NCI-H446 (cell line): ENCODE measurements at regions not wholly inside any gene's neighbourhood (a gene's known extent, or its start where the extent isn't known, plus 50 kb on each side); places are given as distances from the start of the nearest gene placed in this dataset.

Experiments used
- DNase-seq, 2 experiments: peaks; one replicate each; lab custom pipeline; 2025; lab: John Stamatoyannopoulos, UW

DNA sequence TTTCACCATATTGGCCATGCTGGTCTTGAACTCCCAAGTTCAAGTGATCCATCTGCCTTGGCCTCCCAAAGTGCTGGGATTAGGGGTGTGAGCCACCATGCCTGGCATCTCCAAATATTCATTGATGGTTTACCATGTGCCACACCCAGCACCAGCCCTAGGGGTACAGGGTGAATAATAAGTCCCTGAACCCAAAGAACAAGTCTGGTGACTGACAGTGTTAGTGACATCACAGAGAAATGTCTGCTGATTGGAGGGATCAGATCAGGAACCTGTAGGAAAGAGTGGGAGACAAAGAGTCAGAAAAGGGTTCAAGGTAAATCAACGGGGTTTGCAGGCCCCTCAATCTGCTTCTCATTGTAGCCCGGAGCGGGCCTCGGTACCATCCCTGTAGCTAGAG, 118.4 kb upstream of the NABP1 start:
- DNase-seq, result no peak

DNA sequence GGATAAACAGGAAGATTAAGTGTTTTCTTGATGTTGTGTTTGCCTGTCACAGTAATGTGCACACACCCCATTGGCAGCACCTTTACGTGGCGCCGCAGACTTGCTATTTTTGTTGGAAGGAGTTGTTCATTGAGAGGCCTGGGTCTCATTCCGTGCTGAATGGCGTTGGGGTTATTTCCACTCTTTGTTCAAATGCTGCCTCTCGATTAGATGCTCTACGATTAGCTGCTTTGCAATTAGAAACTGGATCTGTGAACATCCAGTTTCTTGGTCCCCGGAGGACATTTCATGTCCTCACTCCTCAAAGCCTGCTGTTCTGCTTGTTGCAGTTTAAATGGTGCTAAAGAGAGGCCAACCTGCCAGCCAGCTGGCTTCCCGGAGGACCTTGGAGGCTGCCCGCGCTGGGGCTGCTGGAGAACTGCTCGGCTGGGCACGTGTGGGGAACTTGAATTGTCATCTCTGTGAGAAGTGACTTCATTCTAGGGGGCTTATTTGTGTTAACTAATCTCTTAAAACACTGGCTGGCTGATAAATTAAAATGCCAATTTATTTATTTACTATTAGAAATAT, 117.4 kb upstream of the NABP1 start:
- DNase-seq, result peak in 1 of 2 experiments; percentile 35

DNA sequence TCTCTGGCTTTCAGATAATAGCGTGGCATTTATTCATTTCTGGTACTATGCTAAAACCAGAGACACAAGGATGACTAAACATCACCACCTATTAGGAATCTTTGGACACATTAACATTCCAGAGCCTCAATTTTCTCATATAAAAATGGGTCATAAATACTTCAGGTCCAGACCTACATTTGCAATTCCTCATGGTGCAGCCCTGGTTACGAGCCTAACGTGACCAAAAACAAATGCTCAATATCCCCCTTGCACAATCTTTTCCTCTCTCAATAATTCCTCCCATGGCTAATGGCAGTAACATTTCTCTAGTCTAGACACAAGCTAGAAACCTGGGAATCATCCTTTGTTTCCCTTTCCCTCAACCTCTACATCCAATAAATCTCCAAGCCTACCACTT, 112.8 kb upstream of the NABP1 start:
- DNase-seq, result no peak

DNA sequence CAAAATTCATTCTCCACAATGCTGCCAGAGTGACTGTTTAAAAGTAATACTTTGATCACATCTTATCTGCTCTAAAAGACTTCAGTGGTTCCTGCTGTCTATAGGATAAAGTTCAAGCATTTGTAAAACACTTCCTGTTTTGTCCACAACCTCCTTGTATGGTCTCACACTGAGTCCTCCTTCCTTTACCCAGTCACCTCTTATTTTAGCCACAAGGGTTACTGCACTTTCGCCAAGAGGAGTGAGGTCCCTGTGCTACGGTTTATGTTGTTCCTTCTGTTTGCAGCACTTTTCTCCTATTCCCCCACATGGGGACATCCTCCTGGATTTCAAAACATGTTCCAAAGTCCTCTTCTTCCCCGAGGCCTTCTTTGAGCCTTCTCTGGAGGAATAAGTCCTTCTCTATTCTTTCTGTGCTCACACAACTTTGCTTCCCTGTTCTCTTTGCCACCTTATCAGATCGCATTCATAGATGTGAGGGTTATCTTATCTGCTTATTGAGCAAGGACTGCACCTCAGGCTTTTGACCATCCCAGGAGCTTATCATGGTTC, 112.2 kb upstream of the NABP1 start:
- no peak for DNase-seq

DNA sequence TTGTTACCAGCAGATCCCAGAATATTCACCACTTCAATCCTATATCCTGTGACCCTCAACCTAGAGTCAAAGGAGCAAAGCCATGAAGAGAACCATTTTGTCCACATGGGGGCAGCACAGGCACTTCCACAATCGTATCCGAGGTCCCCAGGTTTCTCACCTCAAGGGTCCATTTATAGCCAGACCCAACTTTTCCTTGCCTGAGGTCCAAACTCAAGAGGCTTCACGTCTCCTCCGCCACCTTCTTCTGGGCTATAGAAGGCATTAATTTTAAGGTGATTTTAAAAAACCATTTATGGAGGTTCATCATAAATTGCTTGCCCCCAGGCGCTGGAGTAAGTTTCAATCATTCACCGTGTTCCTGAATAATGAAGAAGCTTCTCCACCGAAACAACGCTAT, 111.6 kb upstream of the NABP1 start:
- peak in 1 of 2 experiments; percentile 77 for DNase-seq

DNA sequence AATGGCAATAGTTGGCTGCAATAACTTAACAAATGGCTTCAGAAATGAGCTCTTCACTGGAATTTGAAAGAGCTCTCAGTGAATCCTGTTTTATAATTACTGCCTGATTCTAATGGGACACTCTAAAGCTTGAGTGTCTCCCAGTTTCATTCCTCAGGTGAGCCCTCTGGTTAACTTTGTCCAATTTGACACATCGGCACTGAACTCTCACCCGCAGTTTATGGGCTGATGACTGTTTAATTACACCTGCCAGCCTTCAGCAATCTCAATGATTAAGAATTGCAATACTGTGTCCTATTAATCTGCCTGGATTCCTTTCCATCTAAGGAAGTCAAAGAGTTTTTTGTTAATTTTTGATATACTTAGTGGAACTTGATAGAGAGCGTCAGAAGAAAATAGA, 110.7 kb upstream of the NABP1 start:
- no peak for DNase-seq

DNA sequence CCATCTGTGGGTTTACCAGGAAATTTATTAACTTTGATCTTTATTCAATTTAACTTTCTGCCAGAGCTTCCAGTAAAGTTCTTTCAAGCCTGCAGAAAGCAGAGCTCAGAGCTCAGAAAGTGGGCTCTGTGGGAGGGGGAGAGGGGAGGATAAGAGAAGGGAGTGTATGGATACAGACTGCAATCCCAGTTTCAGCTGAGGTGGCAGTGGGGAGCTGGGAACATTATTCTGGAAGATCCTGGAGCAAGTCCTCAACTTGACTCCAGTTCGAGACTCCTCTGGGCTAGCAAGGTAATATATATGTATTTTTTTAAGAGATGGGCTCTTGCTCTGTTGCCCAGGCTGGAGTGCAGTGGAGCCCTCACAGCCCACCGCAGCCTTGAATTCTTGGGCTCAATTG, 108.9 kb upstream of the NABP1 start:
- no peak for DNase-seq

DNA sequence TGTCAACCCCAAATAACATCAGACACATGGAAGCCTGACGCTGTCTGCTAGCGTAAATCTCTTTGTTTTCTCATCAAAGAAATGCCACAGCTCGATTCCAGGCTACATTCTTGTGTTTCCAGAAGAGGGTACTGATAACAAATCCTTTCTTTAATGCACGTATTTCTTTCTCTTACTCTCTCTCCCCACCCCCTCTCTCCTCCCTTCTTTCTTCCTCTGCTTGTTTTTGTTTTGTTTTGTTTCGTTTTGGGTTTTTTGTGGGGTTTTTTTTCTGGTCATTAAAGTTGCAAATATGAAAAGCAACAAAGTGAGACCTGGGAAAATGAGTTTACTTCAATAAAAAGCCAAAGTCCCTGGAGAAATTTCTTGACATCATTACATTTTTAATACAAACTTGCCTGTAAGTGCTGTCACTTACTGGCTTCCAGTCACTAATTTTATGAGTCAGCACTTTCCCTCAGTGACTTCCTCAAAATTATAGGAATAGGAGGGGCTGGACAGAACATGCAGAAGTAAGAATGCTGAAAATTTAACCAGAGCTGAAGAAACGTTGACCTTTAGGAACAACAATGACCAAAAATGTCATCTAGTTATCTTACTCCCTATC, 106.7 kb upstream of the NABP1 start:
- peak in 1 of 2 experiments; percentile 3 for DNase-seq

DNA sequence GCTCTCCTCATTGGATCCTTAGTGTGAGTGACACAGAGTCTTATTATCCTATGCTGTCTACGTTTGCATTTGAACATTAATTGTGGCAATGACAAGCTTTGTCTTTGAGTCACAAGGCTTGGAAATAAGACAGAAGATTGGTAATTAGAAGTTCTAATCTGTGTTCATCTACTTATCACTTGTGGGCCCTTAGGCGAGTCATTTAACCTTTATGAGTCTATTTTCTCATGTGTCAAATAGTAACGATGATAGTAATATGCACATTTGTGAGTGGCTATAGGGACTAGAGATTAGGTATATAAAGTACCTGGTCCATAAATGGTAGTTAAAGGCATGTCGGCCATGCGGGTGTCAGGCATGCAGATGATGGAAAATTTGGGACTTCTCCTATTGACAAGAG, 105.6 kb upstream of the NABP1 start:
- no peak for DNase-seq

DNA sequence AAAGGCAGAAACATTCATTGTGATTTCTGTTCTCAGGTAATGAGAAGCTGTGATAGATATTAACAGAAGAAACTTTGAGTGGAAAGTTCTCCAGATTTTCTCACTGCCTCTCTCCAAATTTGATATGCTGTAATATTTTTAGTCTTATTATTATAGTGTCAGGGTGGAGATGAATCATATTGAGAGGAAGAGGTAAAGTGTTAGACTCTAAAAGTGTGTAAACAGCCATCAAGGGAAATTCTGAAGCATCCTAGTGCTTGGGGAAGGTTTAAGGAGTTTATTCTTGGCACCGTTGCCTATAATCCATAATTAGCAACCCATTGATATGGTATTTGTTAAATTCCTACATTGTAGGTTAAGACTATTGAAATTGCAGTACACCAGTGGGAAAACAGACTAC, 104.7 kb upstream of the NABP1 start:
- DNase-seq, result no peak

DNA sequence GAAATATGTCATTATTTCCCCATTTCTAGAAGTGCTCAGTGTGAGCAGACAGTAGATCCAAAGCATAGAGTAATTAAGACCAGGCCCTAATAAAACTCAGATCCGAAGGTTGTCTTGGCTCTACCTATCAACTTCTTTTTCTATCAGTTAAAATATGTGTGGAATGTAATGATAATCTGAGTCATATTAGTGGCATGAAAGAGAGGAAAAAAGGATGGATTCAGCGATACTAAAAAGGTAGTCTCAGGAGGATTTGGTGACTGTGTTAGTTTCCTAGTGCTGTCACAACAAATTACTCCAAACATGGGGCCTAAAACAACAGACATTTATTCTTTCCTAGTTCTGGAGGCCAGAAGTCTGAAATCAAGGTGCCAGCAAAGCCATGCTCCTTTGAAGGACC, 103.7 kb upstream of the NABP1 start:
- DNase-seq, result no peak

DNA sequence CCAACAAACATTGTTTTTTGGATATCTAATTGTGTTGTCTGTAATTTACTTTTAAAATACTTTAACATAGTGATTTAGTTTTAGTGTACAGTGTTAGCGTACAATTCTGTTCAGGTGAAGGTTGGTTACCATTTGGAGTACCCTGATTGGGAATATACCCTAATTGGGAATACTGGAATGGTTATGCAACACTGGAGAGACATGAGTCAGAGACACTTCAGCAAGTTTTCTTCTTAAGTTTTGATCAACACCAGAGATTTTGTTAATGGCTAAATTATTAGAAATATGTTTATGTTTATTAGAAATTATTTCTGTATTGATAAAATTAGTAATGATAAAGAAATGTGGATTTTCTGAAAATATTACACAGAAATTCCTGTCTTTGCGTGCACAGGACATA, 100.3 kb upstream of the NABP1 start:
- DNase-seq, result no peak

DNA sequence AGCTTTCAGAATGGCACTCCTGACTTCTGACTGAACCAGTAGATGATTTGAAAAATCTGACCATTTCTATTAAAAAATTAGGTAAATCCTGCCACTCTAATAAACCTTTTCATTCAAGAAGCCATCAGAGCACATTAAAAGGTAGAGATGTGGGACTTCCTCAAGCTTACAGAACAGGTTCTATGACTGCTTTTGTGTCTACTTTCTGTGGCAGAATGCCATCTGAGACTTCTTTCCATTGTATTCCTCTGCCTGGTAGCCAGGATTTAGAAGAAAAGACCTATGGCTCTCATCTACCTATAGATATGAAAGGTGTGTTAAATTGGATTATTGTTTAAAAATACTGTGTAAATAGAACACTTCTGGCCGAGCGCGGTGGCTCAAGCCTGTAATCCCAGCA, 99.9 kb upstream of the NABP1 start:
- DNase-seq, result no peak

DNA sequence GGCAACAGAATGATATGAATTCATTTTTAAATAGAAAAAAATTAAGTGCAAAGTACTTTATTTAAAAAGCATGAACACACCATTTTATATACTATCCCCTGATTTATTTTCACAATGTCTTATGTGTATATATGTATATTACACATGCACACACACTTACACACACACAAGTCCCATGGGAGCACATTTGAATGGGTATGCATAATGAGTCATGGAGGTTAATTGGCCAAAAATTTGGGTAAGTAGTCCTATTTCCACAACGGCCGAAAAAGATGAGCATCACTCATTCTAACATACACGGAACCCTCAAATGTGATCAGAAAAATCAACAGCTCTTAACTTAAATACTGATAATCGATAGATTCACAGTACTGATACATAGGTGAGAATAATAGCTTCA, 97.4 kb upstream of the NABP1 start:
- DNase-seq, result peak in 1 of 2 experiments; percentile 32

DNA sequence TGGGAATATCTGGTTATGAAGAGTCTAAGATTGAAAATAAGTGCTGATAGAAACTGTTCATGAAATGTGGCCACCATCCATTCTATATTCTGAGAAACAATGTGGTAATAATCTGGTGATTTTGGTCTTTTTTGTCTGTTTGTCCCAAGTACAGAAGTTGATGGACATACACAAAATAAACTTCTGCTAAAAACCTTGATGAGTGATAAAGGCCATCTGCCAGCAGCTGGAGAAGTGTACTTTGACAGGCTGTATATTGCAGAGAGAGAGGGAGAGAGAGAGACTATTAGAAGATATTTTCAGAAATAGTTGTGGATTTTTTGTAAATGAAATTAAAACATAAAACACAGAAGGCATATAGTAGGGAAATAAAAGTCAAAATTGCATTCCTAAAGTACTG, 96.9 kb upstream of the NABP1 start:
- DNase-seq, result no peak

DNA sequence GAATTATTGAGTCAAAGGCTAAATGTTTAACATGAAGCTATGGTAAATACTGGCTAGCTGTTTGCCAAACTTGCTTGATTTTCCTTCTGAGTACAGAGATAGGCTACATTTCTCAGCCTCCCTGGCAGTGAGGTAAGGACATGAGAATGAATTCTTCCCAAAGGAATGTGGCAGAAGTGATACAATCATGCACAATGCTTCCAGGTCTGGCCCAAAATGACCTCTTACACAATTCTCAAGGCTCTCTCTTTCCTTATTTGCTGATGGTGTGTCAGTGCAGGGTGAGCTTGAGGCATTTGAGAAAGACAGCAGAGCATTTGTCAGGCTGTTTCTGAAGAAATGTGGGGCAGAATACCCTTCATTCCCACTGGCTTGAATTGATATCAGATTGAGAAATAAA, 95.6 kb upstream of the NABP1 start:
- DNase-seq, result no peak

DNA sequence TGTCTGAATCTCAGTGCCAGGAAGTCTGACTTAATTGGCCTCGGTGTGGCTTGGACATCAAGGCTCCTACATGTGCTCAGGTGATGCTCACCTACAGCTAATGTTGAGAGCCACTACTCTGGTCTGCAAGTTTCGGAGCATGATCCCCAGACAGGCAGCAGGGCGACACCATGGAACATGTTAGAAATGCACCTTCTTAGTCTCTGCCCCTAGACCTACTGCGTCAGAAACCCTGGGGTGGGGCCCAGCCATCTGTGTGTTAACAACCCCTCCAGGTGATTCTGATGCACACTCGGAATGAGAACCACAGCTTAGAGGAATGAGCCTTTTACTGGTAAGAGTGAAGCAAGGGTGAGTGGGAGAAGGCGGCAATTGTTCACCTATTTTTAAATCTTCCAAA, 86.9 kb upstream of the NABP1 start:
- no peak for DNase-seq

DNA sequence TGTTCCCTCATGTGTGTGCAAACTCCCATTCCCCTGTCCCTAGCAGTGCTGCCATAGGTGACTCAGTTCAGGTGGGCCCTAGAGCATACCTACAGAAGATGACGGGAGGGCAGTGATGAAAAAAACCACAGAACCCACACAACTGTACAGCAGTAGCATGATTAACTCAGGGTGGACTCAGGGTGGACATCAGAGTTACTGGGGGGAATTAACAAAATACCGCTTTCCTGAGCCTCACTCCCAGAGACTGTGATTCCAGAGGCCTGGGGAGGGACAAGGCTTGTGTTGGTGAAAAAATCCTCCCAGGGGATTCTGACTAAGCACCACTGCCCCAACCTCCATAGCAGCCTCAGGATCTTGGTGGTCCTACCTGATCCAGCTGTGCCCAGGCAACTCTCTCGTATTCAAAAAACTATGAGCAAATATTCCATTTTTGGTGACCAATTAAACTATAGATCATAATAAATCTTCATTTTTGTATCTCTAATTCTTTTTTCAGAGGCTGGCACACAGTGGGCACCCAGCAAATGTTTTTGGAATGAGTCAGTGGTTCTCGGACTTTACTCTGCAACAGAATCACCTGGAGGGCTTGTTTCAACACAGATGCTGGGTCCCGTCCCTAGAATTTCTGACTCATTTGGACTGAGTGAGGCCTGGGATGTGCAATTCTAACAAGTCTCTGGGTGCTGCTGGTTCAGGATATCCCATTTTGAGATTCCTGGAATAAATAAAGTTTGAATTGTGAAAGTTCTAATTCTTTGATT, 84.1 kb upstream of the NABP1 start:
- no peak for DNase-seq

DNA sequence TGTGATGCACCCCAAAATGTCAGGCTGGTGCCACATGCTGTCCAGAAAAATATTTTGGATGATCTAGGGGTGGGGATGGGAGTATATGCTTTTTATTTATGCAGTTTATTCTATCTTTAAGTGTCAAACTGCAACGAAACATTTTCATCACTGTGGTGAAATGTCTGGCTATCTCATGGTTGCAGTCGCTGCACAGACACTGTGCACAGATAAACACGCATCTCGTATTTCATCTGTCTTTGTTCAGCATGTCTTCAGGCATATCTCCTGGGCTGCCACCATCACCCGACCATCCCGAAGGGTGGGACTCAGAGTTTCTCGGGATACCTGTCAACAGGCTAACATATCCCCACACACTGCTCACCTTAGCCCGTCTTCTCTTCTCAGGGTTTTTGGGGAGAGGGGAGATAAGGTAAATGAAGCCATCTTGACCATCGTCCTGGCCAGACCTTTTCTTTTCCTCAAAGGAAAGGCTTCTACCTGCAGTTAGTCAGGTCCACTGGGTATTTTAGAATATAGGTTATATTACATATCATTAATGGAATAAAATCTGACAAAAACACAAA, 80.7 kb upstream of the NABP1 start:
- DNase-seq, result no peak

DNA sequence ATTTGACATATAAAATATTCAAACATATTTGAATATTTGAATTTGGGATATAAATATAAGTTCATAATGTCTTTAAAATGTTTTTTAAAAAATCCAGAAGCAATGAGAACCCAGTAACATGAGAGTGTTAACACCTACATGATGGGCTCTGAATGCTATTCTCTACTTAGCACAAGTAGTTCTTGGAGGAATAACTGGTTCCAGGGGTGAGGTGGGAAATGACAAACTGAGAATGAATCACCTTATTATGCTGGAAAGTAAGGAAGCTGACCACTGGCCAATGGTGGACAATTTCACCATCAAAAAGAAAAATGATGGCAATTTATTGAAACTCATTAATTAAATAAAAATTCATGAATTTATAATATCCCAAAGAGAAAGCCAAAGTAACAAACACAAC, 79.6 kb upstream of the NABP1 start:
- DNase-seq, result no peak

DNA sequence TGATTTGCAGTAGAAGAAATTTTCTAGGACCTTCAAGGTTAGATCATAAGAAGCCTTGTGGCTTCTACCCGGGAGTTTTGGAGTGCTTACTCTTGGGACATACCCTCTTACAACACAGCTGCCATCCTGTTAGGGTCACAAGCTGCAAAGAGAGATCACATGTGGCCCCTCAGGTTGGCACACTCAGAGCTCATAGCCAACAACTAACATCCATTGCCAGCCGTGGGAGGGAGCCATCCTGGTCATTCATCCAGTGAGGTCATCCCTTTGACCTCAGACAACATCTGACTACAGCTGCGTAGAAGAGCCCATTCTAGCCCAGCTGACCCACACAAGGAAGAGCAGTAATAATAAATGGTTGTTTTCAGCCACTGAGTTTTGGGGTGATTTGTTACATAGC, 76.9 kb upstream of the NABP1 start:
- DNase-seq, result no peak

DNA sequence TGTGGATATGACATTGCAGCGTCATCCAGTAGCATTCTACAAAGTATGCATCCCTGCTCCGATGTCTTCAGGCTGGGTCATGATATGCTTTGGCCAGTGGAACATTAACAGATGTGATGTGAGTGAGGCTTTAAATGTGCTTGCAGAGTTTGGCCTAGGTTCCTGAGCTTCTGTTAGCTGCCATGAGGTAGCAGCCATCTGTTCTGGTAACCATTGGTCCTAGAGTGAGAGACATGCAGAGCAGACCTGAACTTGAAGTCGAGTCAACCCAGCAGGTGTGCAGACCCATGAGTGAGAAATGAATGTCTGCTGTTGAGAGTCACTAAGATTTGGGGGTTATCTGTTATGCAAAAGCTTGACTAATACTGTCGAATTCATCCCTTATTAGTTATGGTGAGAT, 73.8 kb upstream of the NABP1 start:
- DNase-seq, result peak in 1 of 2 experiments; percentile 36

DNA sequence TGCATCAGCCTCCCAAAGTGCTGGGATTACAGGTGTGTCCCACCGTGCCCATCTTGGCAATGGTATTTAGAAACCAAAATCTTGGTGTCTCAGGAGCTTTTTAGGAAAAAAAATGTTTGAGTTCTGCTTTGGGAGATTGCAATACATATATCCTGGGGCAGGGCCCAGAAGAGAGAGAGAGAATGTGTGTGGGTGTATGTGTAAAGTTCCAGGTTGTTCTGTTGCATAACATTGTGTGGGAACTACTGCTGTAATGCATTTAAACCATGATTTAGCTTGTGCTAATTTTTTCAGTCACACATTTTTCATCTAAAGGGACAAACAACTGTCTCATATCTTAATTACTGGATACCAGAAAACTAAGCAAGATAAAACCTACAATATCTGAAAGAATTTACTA, 70.8 kb upstream of the NABP1 start:
- DNase-seq, result no peak
